ENCODE measurements at regions not wholly inside any gene's neighbourhood (a gene's known extent, or its start where the extent isn't known, plus 50 kb on each side); places are given as distances from the start of the nearest gene placed in this dataset.

DNA sequence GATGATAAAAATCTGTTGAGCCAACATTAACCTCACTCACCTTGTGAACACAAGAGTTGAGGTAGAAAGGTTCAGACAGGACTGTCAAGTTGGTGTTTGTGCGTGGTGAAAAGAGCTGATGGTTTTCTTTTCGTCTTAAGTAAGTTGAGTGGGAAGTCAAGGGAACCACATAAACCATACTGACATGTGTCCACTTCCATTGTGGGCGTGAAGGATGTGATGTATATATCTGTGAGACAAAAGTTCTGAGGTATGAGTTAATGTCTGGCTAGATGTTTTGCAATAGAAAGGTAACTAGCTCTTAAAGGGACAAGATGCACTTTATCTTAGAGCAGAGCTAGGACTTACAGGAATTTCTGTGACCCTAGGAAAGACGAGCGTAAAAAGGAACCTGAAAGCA, 1272.1 kb upstream of the ADGRB3 start:
- TF ChIP-seq, protein P1, sequence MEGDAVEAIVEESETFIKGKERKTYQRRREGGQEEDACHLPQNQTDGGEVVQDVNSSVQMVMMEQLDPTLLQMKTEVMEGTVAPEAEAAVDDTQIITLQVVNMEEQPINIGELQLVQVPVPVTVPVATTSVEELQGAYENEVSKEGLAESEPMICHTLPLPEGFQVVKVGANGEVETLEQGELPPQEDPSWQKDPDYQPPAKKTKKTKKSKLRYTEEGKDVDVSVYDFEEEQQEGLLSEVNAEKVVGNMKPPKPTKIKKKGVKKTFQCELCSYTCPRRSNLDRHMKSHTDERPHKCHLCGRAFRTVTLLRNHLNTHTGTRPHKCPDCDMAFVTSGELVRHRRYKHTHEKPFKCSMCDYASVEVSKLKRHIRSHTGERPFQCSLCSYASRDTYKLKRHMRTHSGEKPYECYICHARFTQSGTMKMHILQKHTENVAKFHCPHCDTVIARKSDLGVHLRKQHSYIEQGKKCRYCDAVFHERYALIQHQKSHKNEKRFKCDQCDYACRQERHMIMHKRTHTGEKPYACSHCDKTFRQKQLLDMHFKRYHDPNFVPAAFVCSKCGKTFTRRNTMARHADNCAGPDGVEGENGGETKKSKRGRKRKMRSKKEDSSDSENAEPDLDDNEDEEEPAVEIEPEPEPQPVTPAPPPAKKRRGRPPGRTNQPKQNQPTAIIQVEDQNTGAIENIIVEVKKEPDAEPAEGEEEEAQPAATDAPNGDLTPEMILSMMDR (IDR thresholded peaks at IDR 0.05) = no peak
- TF ChIP-seq POLR2AphosphoS5 (IDR thresholded peaks at IDR 0.05; ENCODE audit: insufficient read depth in 1 of 2, low read depth in 1 of 2) = no peak

All from vagina (tissue), 2 donors.